Thyroid gland (tissue), 4 donors: ENCODE measurements at regions not wholly inside any gene's neighbourhood (a gene's known extent, or its start where the extent isn't known, plus 50 kb on each side); places are given as distances from the start of the nearest gene placed in this dataset.

Experiments
- POLR2A ChIP-seq, 2 donors: fragments of 450-650 bp; IDR thresholded peaks; one replicate each; pipeline ENCODE4 v1.6.1; 2017; ENCODE audit warnings: antibody characterized with exemption in 2 of 2, mild to moderate bottlenecking in 2 of 2, moderate library complexity in 1 of 2
- TF ChIP-seq, protein P1 (sequence below), 6 experiments: fragments of 200-600 bp in 3 of 6; fragments of 450-650 bp in 3 of 6; sonication (generic) in 3 of 6; IDR thresholded peaks; one replicate each; pipeline ENCODE4 v1.5.1; 2016 to 2019; ENCODE audit warnings: antibody characterized with exemption in 6 of 6, mild to moderate bottlenecking in 2 of 6, inconsistent platforms in 1 of 6, moderate library complexity in 1 of 6

DNA sequence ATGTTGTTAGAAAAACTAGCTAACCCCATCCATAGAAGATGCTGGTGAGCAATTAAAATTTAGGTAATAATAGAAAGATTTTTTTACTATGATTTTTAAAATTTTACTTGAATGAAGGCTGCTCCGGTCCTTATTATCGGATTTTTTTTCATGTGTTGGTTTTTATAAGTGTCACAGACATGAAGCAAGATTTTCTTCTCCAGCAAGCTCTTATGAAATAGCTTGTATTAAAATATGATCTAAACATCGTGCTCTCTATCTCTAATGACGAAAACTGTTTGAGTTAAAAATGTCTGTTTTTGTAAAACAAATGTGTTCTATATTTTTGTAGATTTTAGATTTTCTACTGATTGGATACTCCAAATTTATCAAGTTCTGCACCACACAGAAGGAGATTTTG lies 339.6 kb downstream of the ZNF536 start:
- TF ChIP-seq, protein P1, sequence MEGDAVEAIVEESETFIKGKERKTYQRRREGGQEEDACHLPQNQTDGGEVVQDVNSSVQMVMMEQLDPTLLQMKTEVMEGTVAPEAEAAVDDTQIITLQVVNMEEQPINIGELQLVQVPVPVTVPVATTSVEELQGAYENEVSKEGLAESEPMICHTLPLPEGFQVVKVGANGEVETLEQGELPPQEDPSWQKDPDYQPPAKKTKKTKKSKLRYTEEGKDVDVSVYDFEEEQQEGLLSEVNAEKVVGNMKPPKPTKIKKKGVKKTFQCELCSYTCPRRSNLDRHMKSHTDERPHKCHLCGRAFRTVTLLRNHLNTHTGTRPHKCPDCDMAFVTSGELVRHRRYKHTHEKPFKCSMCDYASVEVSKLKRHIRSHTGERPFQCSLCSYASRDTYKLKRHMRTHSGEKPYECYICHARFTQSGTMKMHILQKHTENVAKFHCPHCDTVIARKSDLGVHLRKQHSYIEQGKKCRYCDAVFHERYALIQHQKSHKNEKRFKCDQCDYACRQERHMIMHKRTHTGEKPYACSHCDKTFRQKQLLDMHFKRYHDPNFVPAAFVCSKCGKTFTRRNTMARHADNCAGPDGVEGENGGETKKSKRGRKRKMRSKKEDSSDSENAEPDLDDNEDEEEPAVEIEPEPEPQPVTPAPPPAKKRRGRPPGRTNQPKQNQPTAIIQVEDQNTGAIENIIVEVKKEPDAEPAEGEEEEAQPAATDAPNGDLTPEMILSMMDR (IDR thresholded peaks at IDR 0.05), result no peak
- TF ChIP-seq POLR2A (IDR thresholded peaks at IDR 0.05), result no peak
